GM12891 (cell line): ENCODE measurements at regions not wholly inside any gene's neighbourhood (a gene's known extent, or its start where the extent isn't known, plus 50 kb on each side); places are given as distances from the start of the nearest gene placed in this dataset.

Experiments
- DNase-seq: peaks from one replicate; pipeline ENCODE4 v3.0.0; 2011; ENCODE audit warnings: low spot score; ENCODE audit not compliant: insufficient read length
- FAIRE-seq: peaks from 2 replicates; lab custom pipeline; 2011; peaks lifted over from hg19 to GRCh38; lab: Jason Lieb, UNC
- PAX5 ChIP-seq: IDR thresholded peaks from 2 replicates; pipeline ENCODE4 v1.6.1; 2011; ENCODE audit warnings: low read length, moderate library complexity, mild to moderate bottlenecking; ENCODE audit not compliant: insufficient read depth, severe bottlenecking
- POLR2A ChIP-seq: IDR thresholded peaks from 2 replicates; pipeline ENCODE4 v1.6.1; 2011; ENCODE audit warnings: low read depth, low read length, control low read depth
- POLR2AphosphoS5 ChIP-seq: IDR thresholded peaks from 2 replicates; pipeline ENCODE4 v1.6.1; 2011; ENCODE audit warnings: low read depth, low read length, control low read depth
- POU2F2 ChIP-seq: IDR thresholded peaks from 2 replicates; pipeline ENCODE4 v1.6.1; 2011; ENCODE audit warnings: low read depth, mild to moderate bottlenecking, control low read depth, low read length, moderate library complexity
- SPI1 ChIP-seq: IDR thresholded peaks from 2 replicates; pipeline ENCODE4 v1.6.1; 2011; ENCODE audit warnings: low read depth, low read length, control low read depth
- TAF1 ChIP-seq: IDR thresholded peaks from 2 replicates; pipeline ENCODE4 v1.6.1; 2011; ENCODE audit warnings: low read depth, low read length, control low read depth

GRCh38 chr2:155645791-155646190 lies 686.7 kb downstream of the NR4A2 start:
- DNase-seq (no peak), FAIRE-seq (no peak)
- TF ChIP-seq POU2F2 (no peak), POLR2A (no peak), TAF1 (no peak), SPI1 (no peak), PAX5 (no peak), POLR2AphosphoS5 (no peak)

DNA sequence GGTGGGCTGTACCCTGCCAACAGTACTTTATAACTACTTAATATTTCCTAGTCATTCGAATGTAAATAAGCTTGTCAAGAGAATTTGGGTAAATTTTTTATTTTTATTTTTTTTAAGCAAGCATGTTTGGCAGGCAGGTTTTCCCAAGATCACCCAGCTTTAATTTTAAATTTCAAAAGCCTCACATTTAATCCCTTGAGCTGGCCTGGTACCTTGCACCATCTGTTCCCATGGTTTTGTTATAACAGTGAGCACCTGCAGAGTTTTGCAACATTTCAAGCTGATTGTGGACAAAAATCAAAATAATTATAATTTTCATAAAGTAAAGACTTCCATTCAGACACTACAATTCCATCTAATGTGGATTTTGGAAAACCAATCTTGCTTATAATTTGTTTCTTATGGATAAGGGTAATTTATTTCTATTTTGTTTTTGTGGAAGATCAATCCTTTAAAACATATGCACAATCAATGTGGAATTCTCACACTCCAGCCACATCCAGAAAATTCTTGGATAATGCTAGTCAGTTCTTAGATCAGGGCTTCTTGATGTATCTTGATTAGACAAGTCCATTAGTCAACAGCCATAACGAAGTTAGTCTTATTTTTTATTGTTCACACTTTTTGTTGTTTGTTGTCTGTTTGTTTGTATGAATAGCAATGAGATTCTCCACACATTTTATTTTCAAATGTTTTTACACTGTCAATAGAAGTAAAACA lies 689.3 kb downstream of the NR4A2 start:
- DNase-seq (no peak), FAIRE-seq (no peak)
- TF ChIP-seq TAF1 (no peak), POLR2AphosphoS5 (no peak), POU2F2 (no peak), POLR2A (no peak), SPI1 (no peak), PAX5 (no peak)

GRCh38 chr2:155633887-155634570 lies 698.5 kb downstream of the NR4A2 start:
- no peak for TF ChIP-seq POLR2A
- TF ChIP-seq SPI1: peak; percentile 93
- TF ChIP-seq POLR2AphosphoS5: no peak
- DNase-seq (no peak), FAIRE-seq (no peak)

DNA sequence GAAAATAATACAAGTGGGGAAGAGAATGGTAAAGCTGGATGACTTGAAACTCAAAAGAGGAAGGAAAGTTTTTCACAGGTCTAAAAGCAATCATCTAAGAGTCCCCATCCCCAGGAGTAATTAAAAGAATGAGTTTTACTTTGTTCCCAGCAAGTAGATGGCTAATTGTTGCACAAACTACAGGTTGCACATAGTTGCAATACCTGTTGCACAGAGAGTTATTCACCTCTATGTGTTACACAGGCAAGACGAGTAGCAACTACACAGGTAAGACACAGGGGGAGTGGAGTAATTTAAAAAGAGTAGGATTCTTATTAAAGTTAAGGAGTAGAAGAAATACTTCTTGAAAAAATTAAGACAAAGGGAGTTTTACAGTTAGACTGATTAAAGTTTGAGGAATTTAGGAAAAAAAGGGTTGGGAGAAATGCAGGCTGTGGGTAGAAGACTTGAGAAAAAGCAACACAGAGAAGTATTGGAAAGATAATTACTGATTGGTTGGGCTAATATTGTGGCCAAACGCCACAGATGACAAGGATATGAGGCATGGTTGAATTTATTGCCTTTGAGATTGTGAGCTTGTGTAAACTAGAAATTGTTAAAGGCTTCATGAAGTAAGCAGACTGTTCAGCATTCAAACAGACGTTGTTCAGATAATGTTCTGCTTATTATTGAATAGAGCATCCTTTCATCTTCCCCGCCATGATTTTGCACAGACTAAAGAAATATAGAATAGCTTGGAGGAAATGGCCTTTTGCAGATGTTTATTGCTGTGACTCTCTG lies 699.3 kb downstream of the NR4A2 start:
- no peak for TF ChIP-seq POU2F2
- no peak for TF ChIP-seq SPI1
- no peak for TF ChIP-seq POLR2AphosphoS5
- TF ChIP-seq PAX5: no peak
- no peak for TF ChIP-seq TAF1
- no peak for TF ChIP-seq POLR2A
- peak; percentile 58 for FAIRE-seq
- no peak for DNase-seq

- no peak for FAIRE-seq
- no peak for DNase-seq
- TF ChIP-seq TAF1: no peak
- no peak for TF ChIP-seq PAX5
- TF ChIP-seq SPI1: no peak
- TF ChIP-seq POLR2AphosphoS5: no peak
- no peak for TF ChIP-seq POLR2A
- no peak for TF ChIP-seq POU2F2
Observed at GRCh38 chr2:155630760-155631159, 701.8 kb downstream of the NR4A2 start.

- DNase-seq (no peak), FAIRE-seq (no peak)
- TF ChIP-seq PAX5 (no peak), SPI1 (no peak)
Observed at GRCh38 chr2:155622443-155622842, 710.1 kb downstream of the NR4A2 start.

- FAIRE-seq (no peak), DNase-seq (no peak)
- TF ChIP-seq PAX5 (no peak), SPI1 (no peak), POLR2A (no peak), POU2F2 (no peak), TAF1 (no peak), POLR2AphosphoS5 (no peak)
Observed at GRCh38 chr2:155600914-155601760, 731.4 kb downstream of the NR4A2 start.

GRCh38 chr2:155600296-155600695 lies 732.2 kb downstream of the NR4A2 start:
- DNase-seq (no peak), FAIRE-seq (no peak)
- TF ChIP-seq SPI1: no peak
- TF ChIP-seq POLR2AphosphoS5: no peak
- no peak for TF ChIP-seq PAX5
- no peak for TF ChIP-seq POU2F2
- TF ChIP-seq POLR2A: no peak
- no peak for TF ChIP-seq TAF1
